Right lobe of liver (tissue), 4 donors: ENCODE measurements at regions not wholly inside any gene's neighbourhood (a gene's known extent, or its start where the extent isn't known, plus 50 kb on each side); places are given as distances from the start of the nearest gene placed in this dataset.

ENCODE experiments used
- POLR2A ChIP-seq: fragments of 450-650 bp; IDR thresholded peaks from one replicate; pipeline ENCODE4 v1.6.1; 2017; ENCODE audit warnings: antibody characterized with exemption, mild to moderate bottlenecking
- TF ChIP-seq, protein P1 (sequence below), 4 donors: fragments of 200-600 bp in 3 of 4; fragments of 450-650 bp in 1 of 4; IDR thresholded peaks; one replicate each; pipeline versions ENCODE4 v1.5.1 to v1.8.0; 2016 to 2022; ENCODE audit warnings: antibody characterized with exemption in 4 of 4, mild to moderate bottlenecking in 2 of 4
- donor health status: DM: no; HTN: no; CAD: no.
- donor health status: DM: no; HTN: no; CAD: no.
- donor health status: DM: no; HTN: yes; CAD: no.

DNA sequence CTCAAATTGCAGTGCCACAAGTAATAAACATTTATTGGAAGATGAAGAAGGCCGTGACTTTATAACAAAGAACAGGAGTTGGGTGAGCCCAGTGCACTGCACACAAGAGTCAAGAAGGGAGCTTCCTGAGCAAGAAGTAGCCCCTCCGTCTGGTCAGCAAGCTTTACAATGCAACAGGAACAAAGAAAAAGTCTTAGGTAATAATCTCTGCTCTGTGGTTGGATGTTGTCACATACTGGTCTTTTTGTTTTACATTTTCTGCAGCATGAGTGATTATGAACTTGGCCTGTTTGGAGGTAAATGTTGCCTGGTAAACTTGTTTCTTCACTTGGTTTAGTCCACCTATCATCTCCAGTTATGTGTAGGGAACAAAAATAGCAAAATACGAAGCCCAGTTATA is 157.2 kb downstream of the KDM5D start:
- TF ChIP-seq, protein P1, sequence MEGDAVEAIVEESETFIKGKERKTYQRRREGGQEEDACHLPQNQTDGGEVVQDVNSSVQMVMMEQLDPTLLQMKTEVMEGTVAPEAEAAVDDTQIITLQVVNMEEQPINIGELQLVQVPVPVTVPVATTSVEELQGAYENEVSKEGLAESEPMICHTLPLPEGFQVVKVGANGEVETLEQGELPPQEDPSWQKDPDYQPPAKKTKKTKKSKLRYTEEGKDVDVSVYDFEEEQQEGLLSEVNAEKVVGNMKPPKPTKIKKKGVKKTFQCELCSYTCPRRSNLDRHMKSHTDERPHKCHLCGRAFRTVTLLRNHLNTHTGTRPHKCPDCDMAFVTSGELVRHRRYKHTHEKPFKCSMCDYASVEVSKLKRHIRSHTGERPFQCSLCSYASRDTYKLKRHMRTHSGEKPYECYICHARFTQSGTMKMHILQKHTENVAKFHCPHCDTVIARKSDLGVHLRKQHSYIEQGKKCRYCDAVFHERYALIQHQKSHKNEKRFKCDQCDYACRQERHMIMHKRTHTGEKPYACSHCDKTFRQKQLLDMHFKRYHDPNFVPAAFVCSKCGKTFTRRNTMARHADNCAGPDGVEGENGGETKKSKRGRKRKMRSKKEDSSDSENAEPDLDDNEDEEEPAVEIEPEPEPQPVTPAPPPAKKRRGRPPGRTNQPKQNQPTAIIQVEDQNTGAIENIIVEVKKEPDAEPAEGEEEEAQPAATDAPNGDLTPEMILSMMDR (IDR thresholded peaks at IDR 0.05) = no peak
- TF ChIP-seq POLR2A = no peak
